ENCODE measurements at regions not wholly inside any gene's neighbourhood (a gene's known extent, or its start where the extent isn't known, plus 50 kb on each side); places are given as distances from the start of the nearest gene placed in this dataset.

DNA sequence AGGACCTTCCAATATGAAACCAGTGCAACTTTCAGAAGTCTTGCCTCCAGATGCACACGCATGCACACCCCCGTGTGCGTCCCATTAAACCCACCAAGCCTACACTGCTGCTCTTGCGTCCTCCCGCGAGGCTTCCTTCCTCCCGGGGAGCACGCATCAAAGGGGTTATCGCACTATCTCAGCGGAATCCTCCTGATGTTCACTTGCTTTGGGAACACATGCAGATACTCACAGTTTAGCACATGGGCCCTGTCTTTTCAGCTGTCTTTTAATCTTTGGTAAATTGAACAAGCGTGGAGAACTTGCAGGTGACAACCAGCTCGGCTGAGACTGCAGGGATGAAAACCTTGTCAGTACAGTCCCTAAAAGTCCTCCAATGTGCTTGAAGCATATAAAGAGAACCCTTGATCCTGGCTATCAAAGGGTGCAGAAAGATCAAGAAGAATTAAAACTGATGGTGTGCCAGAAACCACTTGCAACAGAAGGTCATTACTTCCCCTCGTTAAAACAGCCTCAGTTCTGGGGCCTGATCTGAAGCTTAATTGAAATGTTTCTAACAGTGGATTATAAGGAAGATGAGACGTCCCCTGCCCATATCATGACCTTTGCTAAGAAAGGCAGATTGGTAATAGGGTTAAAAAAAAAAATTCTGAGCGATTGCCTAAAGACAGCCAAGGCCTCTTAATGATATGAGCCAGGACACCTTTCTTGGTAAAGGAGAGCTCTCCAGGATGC lies 149.4 kb upstream of the LMO4 start:
- Histone ChIP-seq H3K27ac (no peak overlapping the region), H3K4me3 (ENCODE audit: low read depth, low read length) (no peak overlapping the region), H3K36me3 (replicated peaks) (no peaks in the 10 kb centered on the region), H3K27me3 (replicated peaks) (no peaks in the 10 kb centered on the region)
- in situ Hi-C loops (cut with HindIII; ENCODE audit: low pct_ligation_motif_present, low sequenced_read_pairs), result no loop called here
- no peak for DNase-seq
- TF ChIP-seq, protein P1, sequence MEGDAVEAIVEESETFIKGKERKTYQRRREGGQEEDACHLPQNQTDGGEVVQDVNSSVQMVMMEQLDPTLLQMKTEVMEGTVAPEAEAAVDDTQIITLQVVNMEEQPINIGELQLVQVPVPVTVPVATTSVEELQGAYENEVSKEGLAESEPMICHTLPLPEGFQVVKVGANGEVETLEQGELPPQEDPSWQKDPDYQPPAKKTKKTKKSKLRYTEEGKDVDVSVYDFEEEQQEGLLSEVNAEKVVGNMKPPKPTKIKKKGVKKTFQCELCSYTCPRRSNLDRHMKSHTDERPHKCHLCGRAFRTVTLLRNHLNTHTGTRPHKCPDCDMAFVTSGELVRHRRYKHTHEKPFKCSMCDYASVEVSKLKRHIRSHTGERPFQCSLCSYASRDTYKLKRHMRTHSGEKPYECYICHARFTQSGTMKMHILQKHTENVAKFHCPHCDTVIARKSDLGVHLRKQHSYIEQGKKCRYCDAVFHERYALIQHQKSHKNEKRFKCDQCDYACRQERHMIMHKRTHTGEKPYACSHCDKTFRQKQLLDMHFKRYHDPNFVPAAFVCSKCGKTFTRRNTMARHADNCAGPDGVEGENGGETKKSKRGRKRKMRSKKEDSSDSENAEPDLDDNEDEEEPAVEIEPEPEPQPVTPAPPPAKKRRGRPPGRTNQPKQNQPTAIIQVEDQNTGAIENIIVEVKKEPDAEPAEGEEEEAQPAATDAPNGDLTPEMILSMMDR (IDR thresholded peaks at IDR 0.05; ENCODE audit: low read depth, low read length, missing control alignments), result no peak

DNA sequence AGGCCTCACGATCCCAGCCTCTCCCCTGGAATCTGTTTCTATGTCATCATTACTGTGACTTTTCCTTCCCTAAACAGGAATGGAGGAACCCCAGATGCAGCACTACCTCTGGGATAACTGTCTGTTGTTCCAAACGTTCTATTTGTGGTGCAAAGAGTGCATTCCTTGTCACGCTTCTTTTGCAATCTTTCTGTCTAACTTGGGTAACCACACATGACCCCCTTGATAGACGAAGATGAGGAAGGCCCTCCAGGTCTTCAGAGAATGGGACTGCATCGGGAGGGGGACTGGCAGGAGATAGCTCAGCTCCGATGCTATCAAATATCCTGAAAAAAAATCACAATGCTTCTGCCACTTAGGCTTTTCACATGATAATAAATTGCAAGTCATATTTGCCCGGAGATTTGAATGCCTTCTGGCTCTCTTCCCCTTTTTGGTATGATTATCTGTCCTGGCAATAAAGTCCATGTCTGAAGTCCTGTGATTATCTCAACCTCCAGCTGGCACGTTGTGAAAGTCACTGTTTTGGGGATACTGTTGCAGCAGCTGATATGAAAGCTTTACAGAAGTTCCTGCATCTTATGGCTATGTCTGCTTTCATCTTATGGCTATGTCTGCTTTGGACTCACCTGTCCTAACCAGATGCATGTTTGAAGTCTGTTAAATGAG lies 148.7 kb upstream of the LMO4 start:
- Histone ChIP-seq H3K36me3 (replicated peaks) (no peaks in the 10 kb centered on the region), H3K27me3 (replicated peaks) (no peaks in the 10 kb centered on the region), H3K4me3 (ENCODE audit: low read depth, low read length) (no peak overlapping the region), H3K27ac (no peak overlapping the region)
- in situ Hi-C loops (cut with HindIII; ENCODE audit: low pct_ligation_motif_present, low sequenced_read_pairs), result no loop called here
- no peak for DNase-seq
- TF ChIP-seq, protein P1 (IDR thresholded peaks at IDR 0.05; ENCODE audit: low read depth, low read length, missing control alignments), result no peak

DNA sequence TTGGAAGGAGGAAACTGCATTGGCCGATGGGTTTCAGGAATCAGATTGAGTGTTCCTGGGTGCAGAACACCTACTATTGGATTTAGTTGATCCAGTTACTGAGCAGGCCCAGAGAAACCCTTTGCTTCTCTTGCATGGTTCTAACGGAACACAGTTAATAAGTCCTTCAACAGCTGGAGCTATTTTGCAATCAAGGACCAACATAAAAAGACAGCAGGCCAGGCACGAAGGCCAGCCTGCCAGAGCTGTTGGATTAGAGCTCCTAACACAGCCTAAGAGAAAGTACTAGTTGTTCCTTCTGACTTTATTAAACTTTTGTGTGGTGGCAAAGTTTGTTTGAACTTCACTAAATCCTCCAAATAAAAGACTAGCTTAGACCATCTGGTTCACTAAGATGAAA lies 148.0 kb upstream of the LMO4 start:
- no peaks in the 10 kb centered on the region for H3K27me3 ChIP-seq (replicated peaks)
- H3K27ac ChIP-seq, result no peak overlapping the region
- no peak for DNase-seq
- in situ Hi-C loops (cut with HindIII; ENCODE audit: low pct_ligation_motif_present, low sequenced_read_pairs), result no loop called here
- no peak overlapping the region for H3K4me3 ChIP-seq (ENCODE audit: low read depth, low read length)
- TF ChIP-seq, protein P1 (IDR thresholded peaks at IDR 0.05; ENCODE audit: low read depth, low read length, missing control alignments), result no peak
- H3K36me3 ChIP-seq (replicated peaks), result no peaks in the 10 kb centered on the region

DNA sequence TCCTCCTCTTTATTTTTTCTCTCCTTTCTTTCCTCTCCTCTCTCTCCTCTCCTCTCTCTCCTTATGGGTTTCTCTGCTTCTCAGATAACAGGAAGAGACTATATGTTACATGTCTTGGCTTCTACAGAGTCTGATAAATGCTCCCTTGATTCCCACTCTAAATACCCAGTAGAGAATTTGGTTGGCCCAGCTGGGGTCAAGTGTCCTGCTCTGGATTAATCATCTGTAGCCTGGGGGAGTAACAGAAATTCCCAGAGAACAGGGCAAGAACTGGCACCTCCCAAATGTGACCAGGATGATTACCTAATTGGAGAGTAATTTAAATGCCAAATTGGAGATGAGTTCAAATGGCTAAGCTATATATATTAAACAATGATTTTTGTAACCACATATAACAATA lies 146.1 kb upstream of the LMO4 start:
- Histone ChIP-seq H3K4me3 (ENCODE audit: low read depth, low read length) (no peak overlapping the region), H3K27ac (no peak overlapping the region), H3K27me3 (replicated peaks) (no peaks in the 10 kb centered on the region), H3K36me3 (replicated peaks) (no peaks in the 10 kb centered on the region)
- in situ Hi-C loops (cut with HindIII; ENCODE audit: low pct_ligation_motif_present, low sequenced_read_pairs), result no loop called here
- TF ChIP-seq, protein P1 (IDR thresholded peaks at IDR 0.05; ENCODE audit: low read depth, low read length, missing control alignments), result no peak
- DNase-seq, result no peak

DNA sequence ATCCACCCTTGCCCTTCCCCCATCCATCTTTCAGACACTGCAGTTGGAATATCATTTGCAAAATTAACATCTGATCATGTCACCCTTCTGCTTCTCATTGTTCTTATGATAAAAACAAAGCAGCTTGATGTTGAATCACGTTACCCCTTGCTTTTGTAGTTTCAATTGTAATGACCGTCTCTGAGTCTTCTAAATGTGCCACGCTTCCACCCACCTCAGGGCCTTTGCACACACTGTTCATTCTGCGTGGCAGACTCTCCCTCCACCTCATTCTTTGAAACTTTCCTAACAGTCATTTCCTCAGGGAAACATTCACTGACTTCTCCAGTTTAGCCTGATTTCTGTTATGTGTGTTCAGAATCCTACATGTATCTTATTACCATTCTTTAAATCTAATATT lies 143.6 kb upstream of the LMO4 start:
- Histone ChIP-seq H3K4me3 (ENCODE audit: low read depth, low read length) (no peak overlapping the region), H3K27ac (no peak overlapping the region), H3K27me3 (replicated peaks) (no peaks in the 10 kb centered on the region), H3K36me3 (replicated peaks) (no peaks in the 10 kb centered on the region)
- TF ChIP-seq, protein P1 (IDR thresholded peaks at IDR 0.05; ENCODE audit: low read depth, low read length, missing control alignments), result no peak
- no peak for DNase-seq
- in situ Hi-C loops (cut with HindIII; ENCODE audit: low pct_ligation_motif_present, low sequenced_read_pairs), result no loop called here

All from brain microvascular endothelial cell (primary cell).